GM21723 (cell line): ENCODE measurements at regions not wholly inside any gene's neighbourhood (a gene's known extent, or its start where the extent isn't known, plus 50 kb on each side); places are given as distances from the start of the nearest gene placed in this dataset.
"Not testable (repeated sequence)": the region's sequence is repeated elsewhere in the genome, so short reads cannot be mapped to it uniquely, and the experiment has no call there.

ENCODE experiments used
- ATAC-seq: cut with Tn5 transposase; IDR thresholded peaks from one replicate; pipeline ENCODE4 v1.9.1; 2021; ENCODE audit warnings: mild to moderate bottlenecking, moderate library complexity; ENCODE audit not compliant: unreplicated experiment

DNA sequence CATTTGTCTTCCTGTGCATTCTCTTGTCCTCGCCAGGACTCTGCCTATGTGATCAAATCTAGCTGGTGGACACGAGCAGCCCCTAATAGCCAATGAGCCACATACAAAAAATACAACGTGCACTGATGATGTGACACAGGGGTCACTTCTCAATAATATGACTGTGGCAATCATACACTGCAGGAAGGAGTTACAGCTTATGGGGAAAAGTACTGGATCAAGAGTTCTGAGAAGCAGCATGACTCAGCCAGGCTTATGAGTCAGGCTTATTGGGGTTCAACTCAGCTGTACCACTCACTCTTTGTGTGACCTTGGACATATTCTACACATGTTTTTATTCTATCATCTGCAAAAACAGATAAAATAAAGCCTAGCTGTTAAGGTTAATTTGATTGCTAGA, 889.4 kb upstream of the TENM4 start:
- ATAC-seq = no peak

GRCh38 chr11:80328774-80329173, 887.9 kb upstream of the TENM4 start:
- no peak for ATAC-seq

- no peak for ATAC-seq
Observed at GRCh38 chr11:80327956-80328614, 887.3 kb upstream of the TENM4 start.

DNA sequence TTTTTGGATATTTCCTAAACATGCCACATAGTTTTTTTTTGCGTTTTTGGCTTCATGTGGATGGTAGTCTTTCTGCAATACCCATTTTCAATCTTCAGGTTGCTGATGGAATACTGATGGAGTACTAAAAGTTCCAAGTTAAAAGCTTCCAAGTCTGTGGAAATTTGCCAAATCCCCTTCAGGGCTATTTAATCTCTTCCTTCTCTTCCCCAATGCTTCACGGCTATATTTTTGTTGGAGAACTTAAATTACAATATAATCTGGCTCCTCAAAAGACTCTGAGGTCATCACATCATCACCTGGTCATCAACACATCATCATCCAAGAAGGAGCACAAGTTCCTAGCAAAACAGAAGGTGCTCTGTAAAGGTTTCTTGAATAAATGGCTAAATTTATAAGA, 881.0 kb upstream of the TENM4 start:
- no peak for ATAC-seq

- no peak for ATAC-seq
Observed at GRCh38 chr11:80320765-80321164, 879.9 kb upstream of the TENM4 start.

DNA sequence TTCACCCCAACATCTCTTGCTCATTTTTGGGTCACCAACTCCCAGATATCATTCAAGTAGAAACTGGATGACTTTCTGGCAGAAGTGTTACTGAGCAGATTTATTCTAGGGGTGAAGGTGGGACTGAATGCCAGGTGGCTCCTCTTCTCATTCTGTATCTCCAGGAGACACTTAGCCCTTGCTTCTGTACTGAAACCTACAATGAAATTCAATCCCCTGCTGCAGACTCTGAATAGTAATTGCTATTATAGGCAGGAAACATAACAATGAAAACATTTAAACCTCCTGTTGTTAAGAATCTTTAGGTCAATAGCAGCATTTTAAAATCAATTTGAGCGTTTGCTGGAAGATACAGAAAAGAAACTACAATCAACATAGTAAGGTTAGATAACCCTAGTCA, 879.4 kb upstream of the TENM4 start:
- no peak for ATAC-seq

DNA sequence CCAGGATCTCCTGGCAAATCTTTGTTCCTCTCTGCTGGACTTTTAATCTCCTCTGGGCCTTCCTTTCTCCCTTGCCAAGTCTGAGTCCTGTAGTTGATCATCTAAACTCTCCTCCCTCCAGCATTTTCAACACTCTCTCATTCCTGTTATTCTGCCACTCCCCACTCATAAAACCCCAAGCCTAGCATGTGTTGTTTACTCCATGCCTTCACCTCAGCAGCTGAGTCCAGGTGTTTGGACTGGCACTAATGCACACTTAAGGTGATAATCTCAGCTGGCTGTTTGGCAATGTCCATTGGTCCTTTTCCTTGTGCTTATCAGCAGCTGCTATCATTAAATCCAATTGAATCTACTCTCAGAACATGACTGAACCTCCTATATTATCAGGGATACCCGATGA, 876.8 kb upstream of the TENM4 start:
- ATAC-seq = no peak

GRCh38 chr11:80315200-80315599, 874.4 kb upstream of the TENM4 start:
- no peak for ATAC-seq

- ATAC-seq = no peak
Observed at GRCh38 chr11:80309301-80309700, 868.5 kb upstream of the TENM4 start.

GRCh38 chr11:80307676-80308075, 866.8 kb upstream of the TENM4 start:
- no peak for ATAC-seq

- ATAC-seq = no peak
Observed at GRCh38 chr11:80297858-80298632, 857.2 kb upstream of the TENM4 start.

DNA sequence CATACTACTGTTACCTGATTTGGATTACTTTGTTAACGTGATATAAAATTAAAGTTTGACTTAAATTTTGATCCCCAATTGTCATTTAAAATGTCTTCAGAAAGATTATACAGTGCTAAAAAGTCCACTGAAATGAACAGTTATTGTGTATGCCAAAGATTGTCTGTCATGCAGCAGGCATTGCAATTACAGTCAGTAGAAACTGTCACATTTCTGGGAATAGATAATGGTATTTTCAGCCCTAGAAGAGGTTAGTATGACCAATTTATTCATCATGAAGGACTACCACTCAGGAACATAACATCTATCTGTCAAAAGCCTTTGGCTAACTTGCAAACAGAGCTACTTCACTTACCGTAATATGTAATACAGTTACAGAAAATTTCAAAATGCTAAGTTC, 852.5 kb upstream of the TENM4 start:
- no peak for ATAC-seq

DNA sequence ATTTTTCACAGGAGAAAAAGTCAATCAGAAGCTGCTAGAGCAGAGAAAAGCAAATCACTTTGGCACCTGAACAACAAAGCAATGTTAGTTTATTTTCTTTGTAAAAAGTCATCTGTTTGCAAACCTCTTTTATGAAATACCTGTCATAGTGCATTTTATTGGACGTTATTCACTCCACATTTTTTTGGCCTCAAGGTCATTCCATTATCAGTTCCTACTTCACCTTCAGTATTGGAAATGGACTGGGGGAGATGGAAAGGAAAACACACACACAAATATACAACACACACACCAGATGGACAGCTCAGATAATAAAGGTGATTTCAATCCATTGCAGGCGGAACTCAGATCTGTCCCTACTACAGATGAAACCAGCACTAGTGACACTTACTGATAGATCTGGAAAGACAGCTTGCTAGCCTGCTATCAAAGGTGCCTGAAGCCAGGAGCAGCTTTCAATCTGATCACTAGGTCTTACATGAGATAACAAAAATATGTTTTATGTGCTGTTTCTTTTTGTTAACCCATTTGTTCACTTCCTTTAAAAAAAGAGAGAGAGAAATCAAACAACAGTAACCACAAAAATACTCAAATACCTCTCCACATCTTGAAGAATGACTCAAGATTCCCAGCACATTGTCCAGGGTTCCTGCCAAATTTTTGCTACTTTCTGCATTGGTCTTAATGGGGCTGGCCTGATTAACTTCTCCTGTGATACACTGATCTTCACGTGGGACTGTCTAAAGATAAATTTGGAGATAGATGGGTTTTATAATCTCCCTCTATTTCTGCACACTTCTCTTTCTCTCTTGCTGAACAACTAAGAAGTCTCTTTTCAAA, 844.3 kb upstream of the TENM4 start:
- no peak for ATAC-seq

- ATAC-seq = no peak
Observed at GRCh38 chr11:80282643-80283042, 841.8 kb upstream of the TENM4 start.

DNA sequence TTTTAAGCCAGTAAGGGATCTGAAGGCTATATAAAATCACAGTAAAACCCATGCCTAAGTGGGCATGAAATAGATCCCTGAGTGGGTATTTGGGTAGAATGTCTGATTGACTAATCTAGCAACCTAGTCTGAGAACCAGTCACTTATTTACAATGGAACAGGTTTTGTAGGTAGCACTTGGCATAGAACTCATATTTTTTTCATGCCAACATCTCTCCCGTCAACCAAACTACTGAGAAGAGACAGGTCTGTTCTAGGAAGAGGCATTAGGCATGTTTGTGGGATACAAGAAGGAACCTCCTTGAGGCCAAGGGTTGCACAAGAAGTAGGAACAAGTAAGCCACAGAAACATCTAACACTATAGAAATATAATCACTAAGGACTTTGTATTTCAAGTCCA, 840.4 kb upstream of the TENM4 start:
- no peak for ATAC-seq

GRCh38 chr11:80280737-80281136, 839.9 kb upstream of the TENM4 start:
- ATAC-seq = no peak

DNA sequence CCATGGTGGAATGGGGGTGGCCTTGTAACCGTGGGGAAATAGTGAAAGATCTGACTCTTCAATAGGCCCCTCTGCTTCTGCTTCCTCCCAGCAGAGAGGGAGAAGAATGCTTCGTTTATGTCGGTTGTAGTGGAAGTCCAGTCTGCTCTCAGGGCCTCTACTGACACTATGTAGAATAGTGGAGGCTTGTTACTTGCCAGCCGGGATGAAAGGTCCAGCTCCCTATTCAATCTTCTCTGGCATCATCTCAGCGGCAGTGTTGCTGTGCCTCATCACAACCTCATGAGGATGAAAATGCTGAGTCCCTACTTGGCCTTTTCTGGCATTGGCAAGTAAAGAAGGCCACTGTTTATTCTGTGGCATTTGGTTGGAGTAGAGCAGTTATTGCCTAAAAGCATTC, 820.9 kb upstream of the TENM4 start:
- no peak for ATAC-seq

- ATAC-seq = not testable (repeated sequence)
Observed at GRCh38 chr11:80257319-80258015, 816.6 kb upstream of the TENM4 start.

DNA sequence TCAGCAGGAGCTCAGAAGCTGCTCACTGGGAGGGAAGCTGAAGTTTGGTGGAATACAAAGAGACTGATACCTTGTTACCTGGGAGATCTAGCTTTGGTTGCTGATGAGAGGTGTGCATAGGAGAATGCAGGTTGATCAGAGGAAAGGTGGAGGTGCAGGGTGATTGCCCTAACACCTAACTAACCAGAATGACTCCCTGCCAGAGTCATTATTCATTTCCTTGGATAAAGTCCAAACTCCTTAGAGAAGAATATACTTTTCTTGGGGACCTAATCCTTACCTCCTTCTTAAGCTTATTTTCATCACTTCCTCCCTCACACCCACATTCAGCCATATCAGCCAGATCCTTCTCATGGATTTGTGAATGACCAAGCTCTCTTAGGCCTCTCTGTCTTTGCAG, 814.2 kb upstream of the TENM4 start:
- ATAC-seq = no peak

DNA sequence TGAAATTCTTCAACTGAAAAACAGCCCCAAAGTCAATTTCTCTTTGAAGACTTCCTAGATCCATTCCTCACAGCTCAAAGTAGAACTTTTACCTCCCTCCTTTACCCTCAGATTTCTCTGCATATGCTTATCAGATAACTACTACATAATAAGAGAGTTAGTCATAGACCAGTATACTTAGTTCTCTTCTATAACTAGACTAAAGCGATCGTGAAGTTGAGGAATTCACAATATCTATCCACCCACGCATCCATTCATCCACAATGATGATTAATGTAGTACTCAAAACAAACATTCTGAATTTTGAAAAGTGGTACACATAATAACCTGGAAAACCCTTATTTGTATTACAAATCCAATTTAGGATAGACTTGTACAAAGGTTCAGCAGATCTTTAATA, 800.9 kb upstream of the TENM4 start:
- no peak for ATAC-seq

DNA sequence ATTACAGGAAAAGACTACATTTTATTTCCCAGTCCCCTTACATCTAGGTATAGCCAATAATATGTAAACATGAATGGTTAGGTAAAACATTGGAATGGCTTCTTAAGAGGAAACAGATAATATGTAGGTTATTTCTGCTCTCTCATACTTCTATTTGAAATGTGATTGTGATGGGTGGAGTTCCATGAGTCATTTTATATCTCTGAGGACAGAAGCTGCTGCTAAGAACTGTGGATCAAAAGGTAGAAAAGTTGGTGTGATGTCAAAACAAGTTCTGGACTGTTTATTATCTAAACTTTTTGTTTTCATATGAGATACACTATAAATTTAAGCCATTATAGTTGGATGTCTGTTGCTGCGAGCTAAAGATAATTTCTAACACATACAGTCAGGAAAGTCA, 799.4 kb upstream of the TENM4 start:
- no peak for ATAC-seq
